ENCODE measurements at regions not wholly inside any gene's neighbourhood (a gene's known extent, or its start where the extent isn't known, plus 50 kb on each side); places are given as distances from the start of the nearest gene placed in this dataset.

DNA sequence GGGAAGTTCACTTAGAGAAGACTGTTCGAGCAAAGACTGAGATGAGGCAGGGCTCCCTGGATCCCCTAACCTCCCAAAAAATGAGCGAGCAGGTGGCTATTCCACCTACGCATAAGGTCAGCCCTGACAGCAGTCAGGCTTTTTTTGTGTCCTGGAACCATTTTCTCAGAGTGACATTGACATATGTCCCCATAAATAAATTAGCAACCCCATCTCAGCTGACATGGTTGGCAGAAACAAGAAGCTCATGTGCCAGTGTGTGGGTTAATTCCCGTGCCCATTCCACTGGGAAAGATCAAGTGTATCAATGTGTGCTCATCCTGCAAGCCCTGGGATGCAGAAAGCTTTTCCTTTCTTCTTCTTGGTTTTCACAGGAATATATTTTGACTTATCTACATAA is 740.4 kb upstream of the CELF4 start:
- TF ChIP-seq POLR2AphosphoS5 (IDR thresholded peaks at IDR 0.05): no peak
- TF ChIP-seq CTCF (IDR thresholded peaks at IDR 0.05): no peak
